ENCODE measurements at regions not wholly inside any gene's neighbourhood (a gene's known extent, or its start where the extent isn't known, plus 50 kb on each side); places are given as distances from the start of the nearest gene placed in this dataset.
A peak's percentile ranks its signal among the peaks of the same experiment; 100 is the strongest.

- Histone ChIP-seq H3K4me3 (no peak overlapping the region), H2AFZ (ENCODE audit: low read depth, low read length) (no peak overlapping the region), H3K9me1 (ENCODE audit: control insufficient read depth, insufficient read depth, low read length) (no peaks in the 10 kb centered on the region), H3K79me2 (ENCODE audit: control insufficient read depth, insufficient read depth, low read length) (no peaks in the 10 kb centered on the region), H3K9me3 (replicated peaks; ENCODE audit: control insufficient read depth, insufficient read depth, low read depth, low read length) (no peaks in the 10 kb centered on the region), H3K36me3 (ENCODE audit: control insufficient read depth, insufficient read depth, low read length) (no peaks in the 10 kb centered on the region), H3K4me2 (ENCODE audit: insufficient read depth, low read length) (no peak overlapping the region), H3K27ac (ENCODE audit: extremely low read depth, low read depth, low read length) (no peak overlapping the region), H3K9ac (ENCODE audit: insufficient read depth in 1 of 2, low read depth in 2 of 2, low read length in 2 of 2) (no peak overlapping the region), H4K20me1 (replicated peaks; ENCODE audit: control insufficient read depth, insufficient read depth, low read length) (no peaks in the 10 kb centered on the region), H3K4me1 (replicated peaks in 1 of 2; ENCODE audit: control insufficient read depth in 2 of 2, insufficient read depth in 2 of 2, low read length in 2 of 2) (no peaks in the 10 kb centered on the region), H3K27me3 (ENCODE audit: control insufficient read depth in 2 of 2, insufficient read depth in 2 of 2, low read length in 2 of 2) (peaks cover 0 to 7% of the 10 kb centered on the region in 2 experiments; a peak in 2 of 5 replicates)
- no peak for TF ChIP-seq NFYB (IDR thresholded peaks at IDR 0.05; ENCODE audit: extremely low read depth, insufficient read length)
- TF ChIP-seq RAD21 (CRISPR knock-in tag; conservative IDR thresholded peaks at IDR 0.05 in 1 of 2, IDR thresholded peaks at IDR 0.05 in 1 of 2), result no peak
- no peak for TF ChIP-seq POU5F1 (IDR thresholded peaks at IDR 0.05; ENCODE audit: borderline replicate concordance, low read depth, low read length, partially characterized antibody)
- ATAC-seq, result no peak
- intact Hi-C loops (cut with micrococcal nuclease) (no loop called here), in situ Hi-C loops (cut with MboI) (no loop called here)
- POLR2A ChIA-PET, result no interaction called here
- no peak for DNase-seq (ENCODE audit: extremely low read depth in 1 of 4, low spot score in 3 of 4)
- no TSS peak for BruUV-seq (replicated peaks)
- FAIRE-seq, result no peak
- CTCF ChIA-PET (ENCODE audit: low intra/inter-chr PET ratio), result no interaction called here
- 0% methylated on average over 4 of the region's 4 CpGs for WGBS (ENCODE audit: insufficient coverage, low coverage, missing lambda C conversion rate)
Measured at GRCh38 chr3:113105966-113106660, 105.2 kb upstream of the BOC start.

GRCh38 chr3:113110267-113110666 lies 101.1 kb upstream of the BOC start:
- no peak for DNase-seq (ENCODE audit: extremely low read depth in 1 of 4, low spot score in 3 of 4)
- no peak for FAIRE-seq
- POLR2A ChIA-PET, result no interaction called here
- H3K27me3 ChIP-seq (ENCODE audit: control insufficient read depth in 2 of 2, insufficient read depth in 2 of 2, low read length in 2 of 2), result peaks cover 0 to under 1% of the 10 kb centered on the region in 2 experiments; a peak in 1 of 5 replicates
- H3K79me2 ChIP-seq (ENCODE audit: control insufficient read depth, insufficient read depth, low read length), result no peaks in the 10 kb centered on the region
- ATAC-seq, result no peak
- in situ Hi-C loops (cut with MboI), result no loop called here
- no peak overlapping the region for H3K9ac ChIP-seq (ENCODE audit: insufficient read depth in 1 of 2, low read depth in 2 of 2, low read length in 2 of 2)
- 0 out of 2 replicates have a peak, but pooled peaks have one; percentile 19 for TF ChIP-seq NFIC (IDR thresholded peaks at IDR 0.05)
- no peak for TF ChIP-seq ZNF384 (IDR thresholded peaks at IDR 0.05; ENCODE audit: low read depth, low read length)
- no TSS peak for BruUV-seq (replicated peaks)
- H2AFZ ChIP-seq (ENCODE audit: low read depth, low read length), result no peak overlapping the region
- no peaks in the 10 kb centered on the region for H3K9me3 ChIP-seq (replicated peaks; ENCODE audit: control insufficient read depth, insufficient read depth, low read depth, low read length)
- no peaks in the 10 kb centered on the region for H3K4me1 ChIP-seq (replicated peaks in 1 of 2; ENCODE audit: control insufficient read depth in 2 of 2, insufficient read depth in 2 of 2, low read length in 2 of 2)
- no peak overlapping the region for H3K4me3 ChIP-seq
- 4% methylated on average over 3 of the region's 5 CpGs for WGBS (ENCODE audit: insufficient coverage, low coverage, missing lambda C conversion rate)
- no peaks in the 10 kb centered on the region for H4K20me1 ChIP-seq (replicated peaks; ENCODE audit: control insufficient read depth, insufficient read depth, low read length)
- CTCF ChIA-PET (ENCODE audit: low intra/inter-chr PET ratio), result no interaction called here
- no peaks in the 10 kb centered on the region for H3K9me1 ChIP-seq (ENCODE audit: control insufficient read depth, insufficient read depth, low read length)
- no peak overlapping the region for H3K27ac ChIP-seq (ENCODE audit: extremely low read depth, low read depth, low read length)
- no peak overlapping the region for H3K4me2 ChIP-seq (ENCODE audit: insufficient read depth, low read length)
- intact Hi-C loops (cut with micrococcal nuclease), result no loop called here
- no peaks in the 10 kb centered on the region for H3K36me3 ChIP-seq (ENCODE audit: control insufficient read depth, insufficient read depth, low read length)

Measured in K562 (cell line).